GM12878 (cell line): ENCODE measurements at regions not wholly inside any gene's neighbourhood (a gene's known extent, or its start where the extent isn't known, plus 50 kb on each side); places are given as distances from the start of the nearest gene placed in this dataset.

Experiments used
- ATAC-seq: fragments of 200-7000 bp; cut with Tn5 transposase; 3 replicates; pipeline ENCODE4 v1.9.1; 2020; ENCODE audit warnings: mild to moderate bottlenecking, moderate library complexity
- BruUV-seq: library from RNA; stranded (reverse); fragments of 400-500 nt; replicated peaks from 2 replicates; lab custom pipeline; 2021; lab: Mats Ljungman, UMichigan
- CTCF ChIA-PET: fragments of 300-600 bp; sonication (Branson Sonifier 250); formaldehyde crosslinking; extraction: SDS; loops from one replicate; lab custom pipeline; 2021; ENCODE audit warnings: inconsistent platforms; lab: Yijun Ruan, JAX
- POLR2A ChIA-PET: fragments of 350-600 bp; formaldehyde crosslinking; extraction: SDS; loops from one replicate; lab custom pipeline; 2021; ENCODE audit warnings: inconsistent platforms; lab: Charles Lee
- RAD21 ChIA-PET: fragments of 300-600 bp; sonication (Branson Sonifier 250); formaldehyde crosslinking; loops from one replicate; lab custom pipeline; 2023; ENCODE audit warnings: antibody characterized with exemption; ENCODE audit not compliant: unreplicated experiment; lab: Charles Lee
- SMC1A ChIA-PET: fragments of 300-600 bp; sonication (Branson Sonifier 250); formaldehyde crosslinking; loops from one replicate; lab custom pipeline; 2023; ENCODE audit not compliant: unreplicated experiment, uncharacterized antibody; lab: Charles Lee
- DNase-seq: peaks from one replicate; pipeline ENCODE4 v3.0.0-alpha.2; 2011; ENCODE audit warnings: low read depth, low spot score
- FAIRE-seq: peaks from 3 replicates; lab custom pipeline; 2011; peaks lifted over from hg19 to GRCh38; lab: Jason Lieb, UNC
- H2AFZ ChIP-seq: 2 replicates; pipeline ENCODE4 v1.6.0; 2011; ENCODE audit warnings: low read depth, low read length, control low read depth; ENCODE audit not compliant: control insufficient read depth
- H3K27ac ChIP-seq: 2 replicates; pipeline ENCODE4 v1.5.1; 2011; ENCODE audit warnings: control low read depth; ENCODE audit not compliant: control insufficient read depth, insufficient read depth
- H3K27me3 ChIP-seq, 2 experiments: replicated peaks in 1 of 2; 2 replicates each; pipeline versions ENCODE4 v1.6.0 to v1.6.1; 2011; ENCODE audit warnings: low read length in 1 of 2; ENCODE audit not compliant: control insufficient read depth in 2 of 2, insufficient read depth in 2 of 2
- H3K36me3 ChIP-seq, 2 experiments: 2 replicates each; pipeline ENCODE4 v1.5.1; 2011; ENCODE audit warnings: low read length in 1 of 2; ENCODE audit not compliant: control insufficient read depth in 2 of 2, insufficient read depth in 2 of 2
- H3K4me1 ChIP-seq: 2 replicates; pipeline ENCODE4 v1.6.1; 2011; ENCODE audit warnings: mild to moderate bottlenecking, low read length, moderate library complexity, mixed read lengths; ENCODE audit not compliant: control insufficient read depth, insufficient read depth
- H3K4me2 ChIP-seq: 2 replicates; pipeline ENCODE4 v1.6.0; 2011; ENCODE audit warnings: control low read depth; ENCODE audit not compliant: control insufficient read depth, insufficient read depth
- H3K4me3 ChIP-seq: fragments of 200-600 bp; sonication (generic); 2 replicates; pipeline ENCODE4 v1.5.1; 2016
- H3K79me2 ChIP-seq: 2 replicates; pipeline ENCODE4 v1.6.0; 2011; ENCODE audit warnings: low read length; ENCODE audit not compliant: control insufficient read depth, insufficient read depth
- H3K9ac ChIP-seq: 2 replicates; pipeline ENCODE4 v1.8.0; 2011; ENCODE audit warnings: low read length, control low read depth, mixed read lengths; ENCODE audit not compliant: control insufficient read depth, insufficient read depth
- H3K9me3 ChIP-seq: replicated peaks from 3 replicates; pipeline ENCODE4 v1.5.1; 2011; ENCODE audit warnings: mild to moderate bottlenecking, low read length; ENCODE audit not compliant: control insufficient read depth, insufficient read depth
- H4K20me1 ChIP-seq: 2 replicates; pipeline ENCODE4 v1.6.0; 2011; ENCODE audit not compliant: control insufficient read depth, insufficient read depth
- BCLAF1 ChIP-seq: fragments of 450-650 bp; IDR thresholded peaks from 2 replicates; pipeline ENCODE4 v1.6.1; 2017; ENCODE audit warnings: antibody characterized with exemption, mild to moderate bottlenecking, moderate library complexity
- BMI1 ChIP-seq: fragments of 450-650 bp; IDR thresholded peaks from 2 replicates; pipeline ENCODE4 v1.6.1; 2016; ENCODE audit warnings: mild to moderate bottlenecking, moderate library complexity, borderline replicate concordance
- CBFB ChIP-seq: IDR thresholded peaks from 2 replicates; pipeline ENCODE4 v1.6.1; 2016; ENCODE audit warnings: antibody characterized with exemption, low read depth
- CREB1 ChIP-seq: IDR thresholded peaks from 2 replicates; pipeline ENCODE4 v1.6.1; 2012; ENCODE audit warnings: low read depth, mild to moderate bottlenecking, inconsistent platforms
- E4F1 ChIP-seq: fragments of 450-650 bp; IDR thresholded peaks from 2 replicates; pipeline ENCODE4 v1.6.1; 2018; ENCODE audit warnings: borderline replicate concordance, mild to moderate bottlenecking; ENCODE audit not compliant: partially characterized antibody
- FOXM1 ChIP-seq: IDR thresholded peaks from 2 replicates; pipeline ENCODE4 v1.6.1; 2012; ENCODE audit warnings: low read depth, mild to moderate bottlenecking, inconsistent platforms, low read length, moderate library complexity
- GABPA ChIP-seq: IDR thresholded peaks from 2 replicates; pipeline ENCODE4 v1.6.1; 2014; ENCODE audit warnings: antibody characterized with exemption, low read depth, mild to moderate bottlenecking, inconsistent platforms
- HDGF ChIP-seq: fragments of 450-650 bp; IDR thresholded peaks from 2 replicates; pipeline ENCODE4 v1.6.1; 2016; ENCODE audit warnings: antibody characterized with exemption
- IKZF1 ChIP-seq: fragments of 450-650 bp; conservative IDR thresholded peaks from 2 replicates; pipeline ENCODE4 v1.6.1; 2017; ENCODE audit warnings: antibody characterized with exemption, mild to moderate bottlenecking
- LARP7 ChIP-seq: fragments of 450-650 bp; IDR thresholded peaks from 2 replicates; pipeline ENCODE4 v1.6.1; 2017; ENCODE audit warnings: mild to moderate bottlenecking
- MAX ChIP-seq: IDR thresholded peaks from 2 replicates; pipeline ENCODE4 v1.6.1; 2012; ENCODE audit warnings: low read depth, low read length, improper control_type of control experiment
- MEF2B ChIP-seq: fragments of 450-650 bp; IDR thresholded peaks from 2 replicates; pipeline ENCODE4 v1.6.1; 2018; ENCODE audit warnings: mild to moderate bottlenecking, moderate library complexity; ENCODE audit not compliant: partially characterized antibody, poor library complexity, severe bottlenecking
- NFYA ChIP-seq: IDR thresholded peaks from 2 replicates; pipeline ENCODE4 v1.6.1; 2011; ENCODE audit warnings: low read depth, mild to moderate bottlenecking, low read length, improper control_type of control experiment, borderline replicate concordance
- NR2F1 ChIP-seq: fragments of 450-650 bp; conservative IDR thresholded peaks from 2 replicates; pipeline ENCODE4 v1.6.1; 2017; ENCODE audit warnings: mild to moderate bottlenecking
- PBX3 ChIP-seq: IDR thresholded peaks from 2 replicates; pipeline ENCODE4 v1.6.1; 2011; ENCODE audit warnings: mild to moderate bottlenecking, low read depth, low read length, moderate library complexity; ENCODE audit not compliant: insufficient replicate concordance
- TCF3 ChIP-seq: IDR thresholded peaks from 2 replicates; pipeline ENCODE4 v1.6.1; 2012; ENCODE audit warnings: low read depth, mild to moderate bottlenecking, low read length, borderline replicate concordance; ENCODE audit not compliant: insufficient read depth
- WRNIP1 ChIP-seq: IDR thresholded peaks from 2 replicates; pipeline ENCODE4 v1.6.1; 2011; ENCODE audit warnings: low read depth, low read length, improper control_type of control experiment, borderline replicate concordance
- ZNF217 ChIP-seq: fragments of 450-650 bp; IDR thresholded peaks from 2 replicates; pipeline ENCODE4 v1.6.1; 2017; ENCODE audit warnings: antibody characterized with exemption, mild to moderate bottlenecking
- ZNF274 ChIP-seq: IDR thresholded peaks from one replicate; pipeline ENCODE4 v1.8.0; 2011; ENCODE audit not compliant: insufficient read length, insufficient read depth
- WGBS: methylation state at CpG from one replicate; pipeline ENCODE4 v1.1.6; 2016; ENCODE audit warnings: low lambda C conversion rate; ENCODE audit not compliant: insufficient replicate concordance, insufficient coverage; ENCODE audit errors: missing lambda C conversion rate; 5-methylcytosine and 5-hydroxymethylcytosine counted together
- in situ Hi-C: fragments of 300-500 bp; cut with MboI; formaldehyde crosslinking; loops from 9 replicates; pipeline ENCODE4 v1.14.3; 2018; ENCODE audit warnings: mixed read lengths
- intact Hi-C: fragments of 100-400 bp; cut with micrococcal nuclease; formaldehyde crosslinking; loops from one replicate; pipeline ENCODE4 v1.14.2; 2022; ENCODE audit not compliant: unreplicated experiment

- H3K9me3 ChIP-seq, result no peaks in the 10 kb centered on the region
- RAD21 ChIA-PET, result interaction anchor here (0.9 to 1.3 kb wide), 2 partner anchors 11 to 204 kb away, joined by 3 to 5 read pairs; no protein-coding TSS in a partner anchor
- POLR2A ChIA-PET, result interaction anchor here (0.7 to 1.4 kb wide), 2 partner anchors 18 to 30 kb away, joined by 3 to 4 read pairs; no protein-coding TSS in a partner anchor
- FAIRE-seq, result no peak
- in situ Hi-C loops, result no loop called here
- H3K36me3 ChIP-seq, result no peaks in the 10 kb centered on the region
- ATAC-seq, result no peak
- H3K4me2 ChIP-seq, result no peak overlapping the region
- intact Hi-C loops, result no loop called here
- H3K4me1 ChIP-seq, result no peaks in the 10 kb centered on the region
- no peaks in the 10 kb centered on the region for H4K20me1 ChIP-seq
- DNase-seq, result no peak
- 39% methylated on average over 5 of the region's 5 CpGs for WGBS
- BruUV-seq, result no TSS peak
- H2AFZ ChIP-seq, result no peak overlapping the region
- no peaks in the 10 kb centered on the region for H3K79me2 ChIP-seq
- no peak overlapping the region for H3K9ac ChIP-seq
- no peak overlapping the region for H3K27ac ChIP-seq
- no peak overlapping the region for H3K4me3 ChIP-seq
- SMC1A ChIA-PET, result interaction anchor here (0.9 to 3.3 kb wide), 9 partner anchors 10 to 197 kb away, joined by 3 to 21 read pairs (median 3); no protein-coding TSS in a partner anchor
- CTCF ChIA-PET, result interaction anchor here (0.8 to 1.4 kb wide), 2 partner anchors 9 to 13 kb away, joined by 3 to 8 read pairs; no protein-coding TSS in a partner anchor
- no peaks in the 10 kb centered on the region; a peak in 1 of 4 replicates for H3K27me3 ChIP-seq
- TF ChIP-seq ZNF274 (no peak), MEF2B (no peak), WRNIP1 (no peak), GABPA (no peak), IKZF1 (no peak), E4F1 (no peak), NR2F1 (no peak), BMI1 (no peak), ZNF217 (no peak), TCF3 (no peak), HDGF (no peak), NFYA (no peak), MAX (no peak), PBX3 (no peak), CREB1 (no peak), LARP7 (no peak), FOXM1 (no peak), BCLAF1 (no peak), CBFB (no peak)
Observed at GRCh38 chr1:168907053-168907452, 178.0 kb upstream of the DPT start.
